NCI-H82 treated with DMSO at 0.1 percent for 48 hours (cell line): ENCODE measurements at regions not wholly inside any gene's neighbourhood (a gene's known extent, or its start where the extent isn't known, plus 50 kb on each side); places are given as distances from the start of the nearest gene placed in this dataset.
"Not testable (repeated sequence)": the region's sequence is repeated elsewhere in the genome, so short reads cannot be mapped to it uniquely, and the experiment has no call there.

ENCODE experiments used
- DNase-seq: peaks from one replicate; lab custom pipeline; 2025; ENCODE audit not compliant: unreplicated experiment; lab: John Stamatoyannopoulos, UW

GRCh38 chr2:239820836-239821693 is 204.1 kb downstream of the NDUFA10 start:
- no peak for DNase-seq

- DNase-seq = no peak
Observed at GRCh38 chr2:239819974-239820555, 205.1 kb downstream of the NDUFA10 start.

- no peak for DNase-seq
Observed at GRCh38 chr2:239819091-239819973, 205.8 kb downstream of the NDUFA10 start.

- DNase-seq = no peak
Observed at GRCh38 chr2:239818531-239819011, 206.6 kb downstream of the NDUFA10 start.

GRCh38 chr2:239818086-239818485 is 207.1 kb downstream of the NDUFA10 start:
- no peak for DNase-seq

GRCh38 chr2:239817468-239818031 is 207.6 kb downstream of the NDUFA10 start:
- DNase-seq = not testable (repeated sequence)

GRCh38 chr2:239816576-239817467 is 208.3 kb downstream of the NDUFA10 start:
- DNase-seq = no peak

GRCh38 chr2:239815671-239816070 is 209.5 kb downstream of the NDUFA10 start:
- no peak for DNase-seq

GRCh38 chr2:239814861-239815601 is 210.1 kb downstream of the NDUFA10 start:
- DNase-seq = no peak

- DNase-seq = no peak
Observed at GRCh38 chr2:239814116-239814860, 210.9 kb downstream of the NDUFA10 start.

GRCh38 chr2:239813261-239814115 is 211.7 kb downstream of the NDUFA10 start:
- DNase-seq = no peak

- DNase-seq = no peak
Observed at GRCh38 chr2:239811806-239812560, 213.2 kb downstream of the NDUFA10 start.

GRCh38 chr2:239811111-239811781 is 213.9 kb downstream of the NDUFA10 start:
- no peak for DNase-seq

- no peak for DNase-seq
Observed at GRCh38 chr2:239809391-239809790, 215.8 kb downstream of the NDUFA10 start.

- DNase-seq = no peak
Observed at GRCh38 chr2:239807568-239807967, 217.6 kb downstream of the NDUFA10 start.

- DNase-seq = no peak
Observed at GRCh38 chr2:239806758-239807434, 218.2 kb downstream of the NDUFA10 start.
